ENCODE measurements at regions not wholly inside any gene's neighbourhood (a gene's known extent, or its start where the extent isn't known, plus 50 kb on each side); places are given as distances from the start of the nearest gene placed in this dataset.

GRCh38 chr2:122747670-122748069, 992.2 kb downstream of the TSN start:
- TF ChIP-seq CTCF (IDR thresholded peaks at IDR 0.05; ENCODE audit: low read depth, low read length): no peak
- TF ChIP-seq MAX (IDR thresholded peaks at IDR 0.05; ENCODE audit: low read depth, low read length): no peak
